Fibroblast of lung (primary cell): ENCODE measurements at regions not wholly inside any gene's neighbourhood (a gene's known extent, or its start where the extent isn't known, plus 50 kb on each side); places are given as distances from the start of the nearest gene placed in this dataset.
A peak's percentile ranks its signal among the peaks of the same experiment; 100 is the strongest.
"Not testable (repeated sequence)": the region's sequence is repeated elsewhere in the genome, so short reads cannot be mapped to it uniquely, and the experiment has no call there.

Experiments
- DNase-seq, 2 donors: peaks; one replicate each; pipeline versions ENCODE4 v3.0.0 to v3.0.0-alpha.2; 2010; ENCODE audit warnings: low read depth in 2 of 2
- H2AFZ ChIP-seq: 2 replicates; pipeline ENCODE4 v1.5.1; 2012; ENCODE audit warnings: low read length, control low read depth, inconsistent platforms
- H3K27ac ChIP-seq: 2 replicates; pipeline ENCODE4 v1.5.1; 2011; ENCODE audit warnings: low read length, control low read depth; ENCODE audit not compliant: insufficient read depth
- H3K27me3 ChIP-seq: 2 replicates; pipeline ENCODE4 v1.5.1; 2011; ENCODE audit warnings: mild to moderate bottlenecking, low read length; ENCODE audit not compliant: control insufficient read depth, insufficient read depth
- H3K36me3 ChIP-seq: 2 replicates; pipeline ENCODE4 v1.5.1; 2011; ENCODE audit warnings: low read length; ENCODE audit not compliant: control insufficient read depth, insufficient read depth
- H3K4me1 ChIP-seq: 2 replicates; pipeline ENCODE4 v1.5.1; 2011; ENCODE audit warnings: low read length; ENCODE audit not compliant: control insufficient read depth, insufficient read depth; ENCODE audit errors: extremely low read depth
- H3K4me2 ChIP-seq: 2 replicates; pipeline ENCODE4 v1.5.1; 2011; ENCODE audit warnings: low read length, control low read depth; ENCODE audit not compliant: insufficient read depth; ENCODE audit errors: extremely low read depth
- H3K4me3 ChIP-seq, 4 experiments: fragments of 200-600 bp in 1 of 4; sonication (generic) in 1 of 4; replicated peaks in 1 of 4; 2 replicates each; pipeline ENCODE4 v1.5.1; 2011 to 2016; ENCODE audit warnings: low read length in 4 of 4, low read depth in 3 of 4, mild to moderate bottlenecking in 3 of 4, control low read depth in 2 of 4, inconsistent platforms in 1 of 4, mixed read lengths in 1 of 4; ENCODE audit not compliant: insufficient read depth in 1 of 4; ENCODE audit errors: control extremely low read depth in 1 of 4
- H3K79me2 ChIP-seq: 2 replicates; pipeline ENCODE4 v1.5.1; 2012; ENCODE audit warnings: mild to moderate bottlenecking, low read length, inconsistent platforms; ENCODE audit not compliant: control insufficient read depth, insufficient read depth
- H3K9ac ChIP-seq: 2 replicates; pipeline ENCODE4 v1.5.1; 2011; ENCODE audit warnings: mild to moderate bottlenecking, low read length, control low read depth; ENCODE audit not compliant: insufficient read depth
- H3K9me3 ChIP-seq: 2 replicates; pipeline ENCODE4 v1.5.1; 2012; ENCODE audit warnings: low read depth, low read length; ENCODE audit not compliant: control insufficient read depth, insufficient read depth
- H4K20me1 ChIP-seq: 2 replicates; pipeline ENCODE4 v1.5.1; 2011; ENCODE audit warnings: low read length; ENCODE audit not compliant: control insufficient read depth, insufficient read depth; ENCODE audit errors: extremely low read depth
- CTCF ChIP-seq, 2 donors: IDR thresholded peaks in 1 of 2; conservative IDR thresholded peaks in 1 of 2; 1 replicate in 1 of 2; 2 replicates in 1 of 2; pipeline ENCODE4 v1.5.1; 2011 to 2012; ENCODE audit warnings: low read length in 2 of 2, control low read depth in 1 of 2, inconsistent platforms in 1 of 2, low read depth in 1 of 2, mild to moderate bottlenecking in 1 of 2
- EZH2 ChIP-seq: IDR thresholded peaks from 2 replicates; pipeline ENCODE4 v1.5.1; 2012; ENCODE audit warnings: low read length, control low read depth, mild to moderate bottlenecking; ENCODE audit errors: missing control alignments

GRCh38 chr9:81002242-81002641, 687.1 kb downstream of the TLE1 start:
- H4K20me1 ChIP-seq: no peaks in the 10 kb centered on the region
- H3K36me3 ChIP-seq: no peaks in the 10 kb centered on the region
- no peak overlapping the region for H3K9ac ChIP-seq
- TF ChIP-seq CTCF (conservative IDR thresholded peaks at IDR 0.05 in 1 of 2, IDR thresholded peaks at IDR 0.05 in 1 of 2; ENCODE audit: low read depth in 1 of 2, low read length in 2 of 2) (no peak), EZH2 (no peak)
- H3K4me2 ChIP-seq: no peak overlapping the region
- DNase-seq: peak in 1 of 2 donors; percentile 73
- H3K4me3 ChIP-seq: no peak overlapping the region
- H3K27ac ChIP-seq: no peak overlapping the region
- H3K4me1 ChIP-seq: no peaks in the 10 kb centered on the region
- no peaks in the 10 kb centered on the region for H3K79me2 ChIP-seq
- no peak overlapping the region for H2AFZ ChIP-seq
- H3K27me3 ChIP-seq: no peaks in the 10 kb centered on the region
- no peaks in the 10 kb centered on the region for H3K9me3 ChIP-seq

GRCh38 chr9:80995759-80996158, 693.6 kb downstream of the TLE1 start:
- Histone ChIP-seq H4K20me1 (no peaks in the 10 kb centered on the region), H3K79me2 (no peaks in the 10 kb centered on the region), H3K4me2 (no peak overlapping the region), H3K36me3 (no peaks in the 10 kb centered on the region), H3K27me3 (no peaks in the 10 kb centered on the region), H2AFZ (no peak overlapping the region), H3K9me3 (no peaks in the 10 kb centered on the region), H3K4me3 (no peak overlapping the region), H3K27ac (no peak overlapping the region), H3K4me1 (no peaks in the 10 kb centered on the region), H3K9ac (no peak overlapping the region)
- peak; percentile 24 to 69 for DNase-seq
- TF ChIP-seq CTCF (conservative IDR thresholded peaks at IDR 0.05 in 1 of 2, IDR thresholded peaks at IDR 0.05 in 1 of 2; ENCODE audit: low read depth in 1 of 2, low read length in 2 of 2) (no peak), EZH2 (no peak)

- Histone ChIP-seq H3K36me3 (no peaks in the 10 kb centered on the region), H3K9ac (no peak overlapping the region), H3K4me3 (no peak overlapping the region), H3K4me2 (no peak overlapping the region), H3K27me3 (no peaks in the 10 kb centered on the region), H3K27ac (no peak overlapping the region), H2AFZ (no peak overlapping the region), H3K4me1 (no peaks in the 10 kb centered on the region), H4K20me1 (no peaks in the 10 kb centered on the region), H3K9me3 (no peaks in the 10 kb centered on the region), H3K79me2 (no peaks in the 10 kb centered on the region)
- peak; percentile 12 to 58 for DNase-seq
- no peak for TF ChIP-seq CTCF (conservative IDR thresholded peaks at IDR 0.05 in 1 of 2, IDR thresholded peaks at IDR 0.05 in 1 of 2; ENCODE audit: low read depth in 1 of 2, low read length in 2 of 2)
- no peak for TF ChIP-seq EZH2
Observed at GRCh38 chr9:80994892-80995291, 694.5 kb downstream of the TLE1 start.

GRCh38 chr9:80985595-80985994, 703.8 kb downstream of the TLE1 start:
- not testable (repeated sequence) for DNase-seq, H3K9ac ChIP-seq, H3K27ac ChIP-seq, H4K20me1 ChIP-seq, H2AFZ ChIP-seq, H3K79me2 ChIP-seq, H3K9me3 ChIP-seq, H3K4me1 ChIP-seq, H3K27me3 ChIP-seq, H3K4me3 ChIP-seq, H3K36me3 ChIP-seq, H3K4me2 ChIP-seq
